H1 (cell line): ENCODE measurements at regions not wholly inside any gene's neighbourhood (a gene's known extent, or its start where the extent isn't known, plus 50 kb on each side); places are given as distances from the start of the nearest gene placed in this dataset.

Experiments
- CTCF ChIA-PET: fragments of 300-600 bp; sonication (Branson Sonifier 250); formaldehyde crosslinking; loops from one replicate; lab custom pipeline; 2021; ENCODE audit not compliant: partially characterized antibody; lab: Charles Lee
- POLR2A ChIA-PET: fragments of 300-600 bp; sonication (Branson Sonifier 250); formaldehyde crosslinking; loops from one replicate; lab custom pipeline; 2021; ENCODE audit warnings: inconsistent platforms; ENCODE audit not compliant: partially characterized antibody; lab: Charles Lee
- DNase-seq, 2 experiments: peaks; one replicate each; pipeline versions ENCODE4 v3.0.0 to v3.0.0-alpha.2; 2010 to 2022; ENCODE audit warnings: low spot score in 2 of 2, low read depth in 1 of 2, mixed read lengths in 1 of 2
- FAIRE-seq: peaks from 2 replicates; lab custom pipeline; 2011; peaks lifted over from hg19 to GRCh38; lab: Jason Lieb, UNC
- H2AFZ ChIP-seq: 2 replicates; pipeline ENCODE4 v1.8.1; 2012; ENCODE audit warnings: low read length, inconsistent platforms
- H2AK5ac ChIP-seq: 2 replicates; pipeline ENCODE4 v1.6.1; 2013; ENCODE audit warnings: low read depth, low read length
- H2BK120ac ChIP-seq: replicated peaks from 2 replicates; pipeline ENCODE3; 2013; ENCODE audit warnings: low read depth, low read length, inconsistent platforms
- H2BK12ac ChIP-seq: 2 replicates; pipeline ENCODE4 v1.6.1; 2013; ENCODE audit warnings: low read depth, low read length
- H2BK15ac ChIP-seq: 2 replicates; pipeline ENCODE4 v1.6.1; 2013; ENCODE audit warnings: low read length
- H2BK20ac ChIP-seq: 2 replicates; pipeline ENCODE4 v1.6.1; 2013; ENCODE audit warnings: low read length
- H2BK5ac ChIP-seq: 2 replicates; pipeline ENCODE4 v1.6.1; 2013; ENCODE audit warnings: low read depth, low read length
- H3K14ac ChIP-seq: 2 replicates; pipeline ENCODE4 v1.6.1; 2013; ENCODE audit warnings: inconsistent platforms; ENCODE audit not compliant: insufficient read length
- H3K18ac ChIP-seq: 2 replicates; pipeline ENCODE4 v1.6.1; 2013; ENCODE audit warnings: low read length; ENCODE audit errors: extremely low read depth
- H3K23ac ChIP-seq: 2 replicates; pipeline ENCODE4 v1.6.1; 2013; ENCODE audit warnings: inconsistent platforms; ENCODE audit not compliant: insufficient read length
- H3K23me2 ChIP-seq: 2 replicates; pipeline ENCODE4 v1.6.1; 2013; ENCODE audit warnings: low read depth, low read length
- H3K27ac ChIP-seq: 2 replicates; pipeline ENCODE4 v1.6.1; 2011; ENCODE audit warnings: low read depth, low read length, inconsistent platforms
- H3K27me3 ChIP-seq, 4 experiments: replicated peaks in 1 of 4; 1 replicate in 1 of 4; 2 replicates in 3 of 4; pipeline versions ENCODE4 v1.6.1 to v1.8.1; 2011 to 2013; ENCODE audit warnings: low read length in 3 of 4, mild to moderate bottlenecking in 3 of 4, inconsistent platforms in 2 of 4, mixed read lengths in 2 of 4, moderate library complexity in 1 of 4; ENCODE audit not compliant: control insufficient read depth in 3 of 4, insufficient read depth in 3 of 4; ENCODE audit errors: extremely low read depth in 1 of 4
- H3K36me3 ChIP-seq, 4 experiments: 2 replicates each; pipeline versions ENCODE4 v1.6.1 to v1.8.1; 2011 to 2013; ENCODE audit warnings: mild to moderate bottlenecking in 4 of 4, low read length in 3 of 4, moderate library complexity in 2 of 4, control low read depth in 1 of 4, inconsistent platforms in 1 of 4; ENCODE audit not compliant: insufficient read depth in 4 of 4, control insufficient read depth in 2 of 4
- H3K4ac ChIP-seq: replicated peaks from 2 replicates; pipeline ENCODE3; 2013; ENCODE audit warnings: low read length, low read depth, mixed read lengths, inconsistent platforms; ENCODE audit not compliant: insufficient read length
- H3K4me1 ChIP-seq, 4 experiments: replicated peaks in 1 of 4; 1 replicate in 1 of 4; 2 replicates in 3 of 4; pipeline versions ENCODE4 v1.6.1 to v1.8.1; 2011 to 2013; ENCODE audit warnings: low read length in 3 of 4, inconsistent platforms in 2 of 4, mixed read lengths in 1 of 4; ENCODE audit not compliant: insufficient read depth in 4 of 4, control insufficient read depth in 3 of 4
- H3K4me2 ChIP-seq, 2 experiments: 2 replicates each; pipeline versions ENCODE4 v1.6.1 to v1.8.1; 2011 to 2013; ENCODE audit warnings: low read depth in 2 of 2, low read length in 2 of 2, control low read depth in 1 of 2, inconsistent platforms in 1 of 2, mild to moderate bottlenecking in 1 of 2; ENCODE audit not compliant: insufficient read depth in 1 of 2
- H3K4me3 ChIP-seq, 4 experiments: fragments of 200-600, 300-600 bp in 1 of 4; sonication (generic), shearing (Covaris generic), sonication (Bioruptor Twin) in 1 of 4; 2 replicates each; pipeline versions ENCODE4 v1.5.1 to v1.8.1; 2011 to 2016; ENCODE audit warnings: low read length in 4 of 4, low read depth in 3 of 4, control low read depth in 2 of 4, inconsistent platforms in 2 of 4, mild to moderate bottlenecking in 2 of 4, mixed read lengths in 1 of 4, moderate library complexity in 1 of 4; ENCODE audit not compliant: insufficient read depth in 2 of 4; ENCODE audit errors: extremely low read depth in 1 of 4
- H3K56ac ChIP-seq: replicated peaks from 2 replicates; pipeline ENCODE3; 2013; ENCODE audit warnings: low read depth, mild to moderate bottlenecking, mixed read lengths, low read length, inconsistent platforms; ENCODE audit not compliant: insufficient read length
- H3K79me1 ChIP-seq: 2 replicates; pipeline ENCODE4 v1.6.1; 2013; ENCODE audit warnings: low read depth, low read length, control low read depth
- H3K79me2 ChIP-seq, 2 experiments: 2 replicates each; pipeline versions ENCODE4 v1.6.1 to v1.8.1; 2012 to 2013; ENCODE audit warnings: low read length in 2 of 2, mild to moderate bottlenecking in 2 of 2, inconsistent platforms in 1 of 2; ENCODE audit not compliant: insufficient read depth in 2 of 2, control insufficient read depth in 1 of 2
- H3K9ac ChIP-seq, 4 experiments: replicated peaks in 1 of 4; 1 replicate in 1 of 4; 2 replicates in 3 of 4; pipeline versions ENCODE4 v1.6.1 to v1.8.1; 2011 to 2013; ENCODE audit warnings: low read depth in 3 of 4, low read length in 3 of 4, control low read depth in 2 of 4, mild to moderate bottlenecking in 2 of 4, moderate library complexity in 2 of 4, inconsistent platforms in 1 of 4; ENCODE audit errors: extremely low read depth in 1 of 4
- H3K9me3 ChIP-seq, 2 experiments: 2 replicates each; pipeline versions ENCODE4 v1.6.1 to v1.8.1; 2012 to 2013; ENCODE audit warnings: mild to moderate bottlenecking in 2 of 2, moderate library complexity in 2 of 2, control low read depth in 1 of 2, inconsistent platforms in 1 of 2, low read depth in 1 of 2, low read length in 1 of 2, mixed read lengths in 1 of 2; ENCODE audit not compliant: insufficient read depth in 2 of 2
- H4K20me1 ChIP-seq, 2 experiments: replicated peaks in 1 of 2; 2 replicates each; pipeline versions ENCODE3 to v1.8.1; 2011 to 2013; ENCODE audit warnings: inconsistent platforms in 2 of 2, low read length in 2 of 2, mild to moderate bottlenecking in 1 of 2; ENCODE audit not compliant: insufficient read depth in 2 of 2, control insufficient read depth in 1 of 2
- H4K5ac ChIP-seq: 2 replicates; pipeline ENCODE4 v1.6.1; 2013; ENCODE audit warnings: low read length, low read depth, mixed read lengths, inconsistent platforms; ENCODE audit not compliant: insufficient read length
- H4K8ac ChIP-seq: 2 replicates; pipeline ENCODE4 v1.8.0; 2013; ENCODE audit warnings: mild to moderate bottlenecking, moderate library complexity, low read length, inconsistent platforms; ENCODE audit not compliant: insufficient read depth; ENCODE audit errors: extremely low read depth
- H4K91ac ChIP-seq: replicated peaks from 2 replicates; pipeline ENCODE3; 2013; ENCODE audit warnings: low read length, mixed read lengths, inconsistent platforms; ENCODE audit not compliant: insufficient read length
- CREB1 ChIP-seq: IDR thresholded peaks from 2 replicates; pipeline ENCODE4 v1.6.1; 2012; ENCODE audit warnings: inconsistent platforms
- KDM5A ChIP-seq: fragments of 200-600 bp; IDR thresholded peaks from 2 replicates; pipeline ENCODE4 v1.7.1; 2012; ENCODE audit warnings: mild to moderate bottlenecking, low read length, inconsistent platforms, mixed read lengths
- MAX ChIP-seq: IDR thresholded peaks from 2 replicates; pipeline ENCODE4 v1.6.1; 2012; ENCODE audit warnings: inconsistent platforms
- WGBS, 2 experiments: shearing (Covaris generic) in 1 of 2; methylation state at CpG; one replicate each; pipeline versions ENCODE4 v1.1.6 to v1.1.7; 2013 to 2015; ENCODE audit warnings: low lambda C conversion rate in 2 of 2, mixed read lengths in 2 of 2, inconsistent platforms in 1 of 2, low coverage in 1 of 2, missing lambda C conversion rate in 1 of 2; ENCODE audit not compliant: insufficient replicate concordance in 2 of 2, insufficient coverage in 1 of 2, insufficient read length in 1 of 2; ENCODE audit errors: extremely low coverage in 1 of 2, missing lambda C conversion rate in 1 of 2; 5-methylcytosine and 5-hydroxymethylcytosine counted together
- TF ChIP-seq, protein P1 (sequence below): IDR thresholded peaks from 2 replicates; pipeline ENCODE4 v1.6.1; 2012; ENCODE audit warnings: inconsistent platforms

- H3K4ac ChIP-seq: no peak overlapping the region
- DNase-seq (peak in 1 of 2 experiments; percentile 55), FAIRE-seq (no peak)
- H3K23me2 ChIP-seq: peaks cover 18% of the 10 kb centered on the region; the same call in 1 of the 2 replicates
- H4K91ac ChIP-seq: peak overlapping the region; percentile 94
- no peaks in the 10 kb centered on the region for H3K27me3 ChIP-seq
- no peak overlapping the region for H3K4me2 ChIP-seq
- H3K4me1 ChIP-seq: peaks cover 0 to 20% (median 8%) of the 10 kb centered on the region in 4 experiments; a peak in 4 of 7 replicates
- no peak overlapping the region for H4K5ac ChIP-seq
- H3K9ac ChIP-seq: no peak overlapping the region
- H3K79me2 ChIP-seq: no peaks in the 10 kb centered on the region
- H3K36me3 ChIP-seq: no peaks in the 10 kb centered on the region; a peak in 1 of 8 replicates
- no peak overlapping the region for H3K23ac ChIP-seq
- no peaks in the 10 kb centered on the region for H3K79me1 ChIP-seq
- H2BK20ac ChIP-seq: peak overlapping the region; percentile 67; the same call in 1 of the 2 replicates
- H2BK15ac ChIP-seq: peak overlapping the region; percentile 99; the same call in 1 of the 2 replicates
- no peak overlapping the region for H4K8ac ChIP-seq
- peak overlapping the region; percentile 1; the same call in 1 of the 2 replicates for H3K18ac ChIP-seq
- H2BK120ac ChIP-seq: peak overlapping the region; percentile 59
- H2AFZ ChIP-seq: peak overlapping the region; percentile 64; the same call in 1 of the 2 replicates
- H3K27ac ChIP-seq: no peak overlapping the region
- H4K20me1 ChIP-seq: peaks cover 0 to 11% of the 10 kb centered on the region in 2 experiments
- TF ChIP-seq MAX: peak; percentile 57
- no peak for TF ChIP-seq KDM5A
- 0 out of 2 replicates have a peak, but pooled peaks have one; percentile 20 for TF ChIP-seq CREB1
- TF ChIP-seq, protein P1, sequence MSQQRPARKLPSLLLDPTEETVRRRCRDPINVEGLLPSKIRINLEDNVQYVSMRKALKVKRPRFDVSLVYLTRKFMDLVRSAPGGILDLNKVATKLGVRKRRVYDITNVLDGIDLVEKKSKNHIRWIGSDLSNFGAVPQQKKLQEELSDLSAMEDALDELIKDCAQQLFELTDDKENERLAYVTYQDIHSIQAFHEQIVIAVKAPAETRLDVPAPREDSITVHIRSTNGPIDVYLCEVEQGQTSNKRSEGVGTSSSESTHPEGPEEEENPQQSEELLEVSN: peak; percentile 56
- POLR2A ChIA-PET: interaction anchor here (0.9 to 1.3 kb wide), 2 partner anchors 8 to 10 kb away, joined by 3 read pairs; no protein-coding TSS in a partner anchor
- H2AK5ac ChIP-seq: peak overlapping the region; percentile 99
- 88% methylated on average over 33 of the region's 33 CpGs; no CpG with 5 or more reads in 1 of the 2 experiments for WGBS, 2 experiments
- H2BK5ac ChIP-seq: peak overlapping the region; percentile 72
- CTCF ChIA-PET: interaction anchor here (0.7 to 1.3 kb wide), 4 partner anchors 15 to 151 kb away, joined by 3 to 5 read pairs (median 3); no protein-coding TSS in a partner anchor
- H3K9me3 ChIP-seq: peaks cover 4 to 5% of the 10 kb centered on the region in 2 experiments; a peak in 1 of 4 replicates
- H2BK12ac ChIP-seq: peak overlapping the region; percentile 98
- no peak overlapping the region for H3K56ac ChIP-seq
- no peak overlapping the region for H3K4me3 ChIP-seq
- no peak overlapping the region for H3K14ac ChIP-seq
Measured at GRCh38 chr7:155205368-155206317, 92.0 kb upstream of the INSIG1 start.
